Caco-2 (cell line): ENCODE measurements at regions not wholly inside any gene's neighbourhood (a gene's known extent, or its start where the extent isn't known, plus 50 kb on each side); places are given as distances from the start of the nearest gene placed in this dataset.
"Not testable (repeated sequence)": the region's sequence is repeated elsewhere in the genome, so short reads cannot be mapped to it uniquely, and the experiment has no call there.

Experiments
- BruUV-seq: library from RNA; stranded (reverse); fragments of 400-500 nt; replicated peaks from 2 replicates; lab custom pipeline; 2021; lab: Mats Ljungman, UMichigan
- CTCF ChIA-PET: fragments of 300-600 bp; sonication (Branson Sonifier 250); formaldehyde crosslinking; loops from one replicate; lab custom pipeline; 2022; ENCODE audit warnings: antibody characterized with exemption; lab: Charles Lee
- POLR2A ChIA-PET: fragments of 300-600 bp; sonication (Branson Sonifier 250); formaldehyde crosslinking; loops from one replicate; lab custom pipeline; 2022; ENCODE audit warnings: antibody characterized with exemption; lab: Charles Lee
- DNase-seq, 2 experiments: peaks; one replicate each; pipeline versions ENCODE4 v3.0.0 to v3.0.0-alpha.2; 2020 to 2022
- H3K27me3 ChIP-seq: replicated peaks from 2 replicates; pipeline ENCODE4 v1.6.0; 2011; ENCODE audit warnings: low read length; ENCODE audit not compliant: control insufficient read depth, insufficient read depth
- H3K36me3 ChIP-seq: 2 replicates; pipeline ENCODE4 v1.5.1; 2011; ENCODE audit warnings: low read length; ENCODE audit not compliant: control insufficient read depth, insufficient read depth
- H3K4me1 ChIP-seq: fragments of 250-450 bp; sonication (Bioruptor Pico); 2 replicates; pipeline ENCODE4 v1.5.1; 2020; ENCODE audit warnings: mild to moderate bottlenecking
- H3K4me3 ChIP-seq: 2 replicates; pipeline ENCODE4 v1.5.1; 2011; ENCODE audit warnings: low read depth, mild to moderate bottlenecking, control low read depth, low read length
- H3K9me3 ChIP-seq: fragments of 250-450 bp; sonication (Bioruptor Pico); 2 replicates; pipeline ENCODE4 v1.5.1; 2020; ENCODE audit warnings: mild to moderate bottlenecking, moderate library complexity
- H3K27ac Mint-ChIP-seq: one replicate; pipeline ENCODE4 v1.8.0; 2022; ENCODE audit warnings: mixed read lengths; ENCODE audit not compliant: unreplicated experiment
- H3K27me3 Mint-ChIP-seq: one replicate; pipeline ENCODE4 v1.8.0; 2022; ENCODE audit warnings: mixed read lengths; ENCODE audit not compliant: insufficient read depth, unreplicated experiment
- H3K36me3 Mint-ChIP-seq: one replicate; pipeline ENCODE4 v1.8.0; 2022; ENCODE audit warnings: mild to moderate bottlenecking, mixed read lengths; ENCODE audit not compliant: insufficient read depth, unreplicated experiment
- H3K4me1 Mint-ChIP-seq: one replicate; pipeline ENCODE4 v1.8.0; 2022; ENCODE audit warnings: low read depth, mixed read lengths; ENCODE audit not compliant: unreplicated experiment
- H3K4me3 Mint-ChIP-seq: one replicate; pipeline ENCODE4 v1.8.0; 2022; ENCODE audit warnings: mild to moderate bottlenecking, moderate library complexity, mixed read lengths; ENCODE audit not compliant: unreplicated experiment
- H3K9me3 Mint-ChIP-seq: one replicate; pipeline ENCODE4 v1.8.0; 2022; ENCODE audit warnings: mixed read lengths; ENCODE audit not compliant: unreplicated experiment
- CTCF ChIP-seq, 2 experiments: fragments of 200-600 bp in 1 of 2; IDR thresholded peaks; 1 replicate in 1 of 2; 2 replicates in 1 of 2; pipeline versions ENCODE4 v1.5.1 to v1.8.0; 2011 to 2022; ENCODE audit warnings: antibody characterized with exemption in 1 of 2, control low read depth in 1 of 2, inconsistent platforms in 1 of 2, low read depth in 1 of 2, low read length in 1 of 2, mild to moderate bottlenecking in 1 of 2, moderate library complexity in 1 of 2; ENCODE audit not compliant: insufficient read depth in 1 of 2, severe bottlenecking in 1 of 2, unreplicated experiment in 1 of 2
- intact Hi-C: fragments of 100-400 bp; cut with micrococcal nuclease; formaldehyde crosslinking; loops from one replicate; pipeline ENCODE4 v1.10.0; 2022; ENCODE audit not compliant: unreplicated experiment

- no peaks in the 10 kb centered on the region for H3K36me3 Mint-ChIP-seq
- intact Hi-C loops, result no loop called here
- no peaks in the 10 kb centered on the region for H3K4me1 Mint-ChIP-seq
- Histone ChIP-seq H3K4me3 (no peak overlapping the region), H3K9me3 (no peaks in the 10 kb centered on the region), H3K27me3 (no peaks in the 10 kb centered on the region), H3K36me3 (no peaks in the 10 kb centered on the region), H3K4me1 (no peaks in the 10 kb centered on the region)
- ChIA-PET CTCF (no interaction called here), POLR2A (no interaction called here)
- no peak for DNase-seq
- no peaks in the 10 kb centered on the region for H3K27me3 Mint-ChIP-seq
- TF ChIP-seq CTCF (IDR thresholded peaks at IDR 0.05; ENCODE audit: insufficient read depth in 1 of 2, low read depth in 1 of 2, low read length in 1 of 2, severe bottlenecking in 1 of 2, unreplicated experiment in 1 of 2), result no peak
- no TSS peak for BruUV-seq
- no peak overlapping the region for H3K27ac Mint-ChIP-seq
- H3K4me3 Mint-ChIP-seq, result no peak overlapping the region
- H3K9me3 Mint-ChIP-seq, result no peaks in the 10 kb centered on the region
These were observed 352.2 kb downstream of the NUP35 start for GRCh38 chr2:183476490-183476889.

- H3K9me3 Mint-ChIP-seq, result no peaks in the 10 kb centered on the region
- H3K36me3 Mint-ChIP-seq, result no peaks in the 10 kb centered on the region
- Histone ChIP-seq H3K27me3 (no peaks in the 10 kb centered on the region), H3K4me1 (no peaks in the 10 kb centered on the region), H3K36me3 (no peaks in the 10 kb centered on the region), H3K4me3 (no peak overlapping the region), H3K9me3 (no peaks in the 10 kb centered on the region)
- DNase-seq, result no peak
- ChIA-PET POLR2A (no interaction called here), CTCF (no interaction called here)
- no peak overlapping the region for H3K27ac Mint-ChIP-seq
- no TSS peak for BruUV-seq
- H3K4me3 Mint-ChIP-seq, result no peak overlapping the region
- no peaks in the 10 kb centered on the region for H3K4me1 Mint-ChIP-seq
- no peak for TF ChIP-seq CTCF (IDR thresholded peaks at IDR 0.05; ENCODE audit: insufficient read depth in 1 of 2, low read depth in 1 of 2, low read length in 1 of 2, severe bottlenecking in 1 of 2, unreplicated experiment in 1 of 2)
- intact Hi-C loops, result no loop called here
- no peaks in the 10 kb centered on the region for H3K27me3 Mint-ChIP-seq
These were observed 353.1 kb downstream of the NUP35 start for GRCh38 chr2:183477296-183477695.

GRCh38 chr2:183478941-183479595 lies 354.8 kb downstream of the NUP35 start:
- H3K4me1 Mint-ChIP-seq, H3K27me3 Mint-ChIP-seq, H3K9me3 ChIP-seq, POLR2A ChIA-PET, CTCF ChIA-PET, H3K27me3 ChIP-seq, BruUV-seq, H3K4me1 ChIP-seq, H3K4me3 ChIP-seq, H3K36me3 Mint-ChIP-seq, H3K9me3 Mint-ChIP-seq, H3K27ac Mint-ChIP-seq, H3K36me3 ChIP-seq, DNase-seq, H3K4me3 Mint-ChIP-seq, intact Hi-C loops: not testable (repeated sequence)
